GM12892 (cell line): ENCODE measurements at regions not wholly inside any gene's neighbourhood (a gene's known extent, or its start where the extent isn't known, plus 50 kb on each side); places are given as distances from the start of the nearest gene placed in this dataset.

Experiments used
- POLR2A ChIP-seq: IDR thresholded peaks from 2 replicates; pipeline ENCODE4 v1.6.1; 2011; ENCODE audit warnings: low read depth, low read length, control low read depth
- POLR2AphosphoS5 ChIP-seq: IDR thresholded peaks from 2 replicates; pipeline ENCODE4 v1.6.1; 2011; ENCODE audit warnings: low read depth, low read length, control low read depth

- TF ChIP-seq POLR2AphosphoS5 (no peak), POLR2A (no peak)
Observed at GRCh38 chr20:6471871-6472270, 295.6 kb upstream of the BMP2 start.
